Esophagus mucosa (tissue), 1 donor: ENCODE measurements at regions not wholly inside any gene's neighbourhood (a gene's known extent, or its start where the extent isn't known, plus 50 kb on each side); places are given as distances from the start of the nearest gene placed in this dataset.

Experiments
- ATAC-seq: fragments of 200-7000 bp; cut with Tn5 transposase; one replicate; pipeline ENCODE4 v1.9.1; 2020
- donor health status: DM: yes; HTN: yes; CAD: no.

- ATAC-seq, result no peak
Observed at GRCh38 chr18:67219821-67220220, 296.7 kb downstream of the DSEL start.

- no peak for ATAC-seq
Observed at GRCh38 chr18:67218556-67218955, 298.0 kb downstream of the DSEL start.

- peak; percentile 70 for ATAC-seq
Observed at GRCh38 chr18:67217551-67218166, 298.9 kb downstream of the DSEL start.

- ATAC-seq, result no peak
Observed at GRCh38 chr18:67216846-67217245, 299.7 kb downstream of the DSEL start.

DNA sequence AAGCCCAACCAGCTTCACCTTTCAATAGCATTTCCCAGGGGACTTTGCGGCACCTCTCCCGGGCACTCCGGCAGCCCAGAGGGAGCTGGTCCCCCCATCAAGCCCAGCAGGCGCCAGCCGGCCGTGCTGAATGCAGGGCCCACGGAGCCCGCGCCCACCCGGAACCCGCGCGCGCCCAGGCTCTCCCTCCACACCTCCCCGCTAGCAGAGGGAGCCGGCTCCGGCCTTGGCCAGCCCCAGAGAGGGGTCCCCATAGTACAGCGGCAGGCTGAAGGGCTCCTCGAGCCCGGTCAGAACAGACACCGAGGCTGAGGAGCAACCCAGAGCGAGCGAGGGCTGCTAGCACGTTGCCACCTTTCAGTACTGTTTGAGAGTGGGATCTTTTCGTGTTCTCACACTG is 300.8 kb downstream of the DSEL start:
- ATAC-seq, result no peak

GRCh38 chr18:67211646-67212045 is 304.9 kb downstream of the DSEL start:
- ATAC-seq, result no peak

- ATAC-seq, result no peak
Observed at GRCh38 chr18:67200665-67201064, 315.9 kb downstream of the DSEL start.

GRCh38 chr18:67199993-67200617 is 316.4 kb downstream of the DSEL start:
- peak; percentile 58 for ATAC-seq

- no peak for ATAC-seq
Observed at GRCh38 chr18:67194886-67195285, 321.6 kb downstream of the DSEL start.

- ATAC-seq, result no peak
Observed at GRCh38 chr18:67192535-67192934, 324.0 kb downstream of the DSEL start.

- no peak for ATAC-seq
Observed at GRCh38 chr18:67183398-67183797, 333.1 kb downstream of the DSEL start.

- ATAC-seq, result no peak
Observed at GRCh38 chr18:67179726-67180125, 336.8 kb downstream of the DSEL start.

DNA sequence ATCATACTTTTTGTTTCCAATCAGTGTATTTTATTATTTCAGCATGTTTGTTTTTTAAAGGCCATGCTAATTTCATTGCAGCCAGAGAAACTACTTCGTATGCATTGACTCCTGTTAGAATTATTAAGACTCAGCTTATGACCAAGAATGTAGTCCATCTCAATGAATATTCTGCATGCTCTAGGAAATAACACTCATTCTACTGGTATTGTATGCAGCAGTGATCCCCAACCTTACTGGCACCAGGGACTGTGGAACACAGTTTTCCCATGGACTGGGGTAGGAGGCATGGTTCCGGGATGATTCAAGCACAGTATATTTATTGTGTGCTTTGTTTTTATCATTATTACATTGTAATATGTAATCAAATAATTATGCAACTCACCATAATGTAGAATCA is 356.9 kb downstream of the DSEL start:
- no peak for ATAC-seq

- no peak for ATAC-seq
Observed at GRCh38 chr18:67154979-67155378, 361.5 kb downstream of the DSEL start.

DNA sequence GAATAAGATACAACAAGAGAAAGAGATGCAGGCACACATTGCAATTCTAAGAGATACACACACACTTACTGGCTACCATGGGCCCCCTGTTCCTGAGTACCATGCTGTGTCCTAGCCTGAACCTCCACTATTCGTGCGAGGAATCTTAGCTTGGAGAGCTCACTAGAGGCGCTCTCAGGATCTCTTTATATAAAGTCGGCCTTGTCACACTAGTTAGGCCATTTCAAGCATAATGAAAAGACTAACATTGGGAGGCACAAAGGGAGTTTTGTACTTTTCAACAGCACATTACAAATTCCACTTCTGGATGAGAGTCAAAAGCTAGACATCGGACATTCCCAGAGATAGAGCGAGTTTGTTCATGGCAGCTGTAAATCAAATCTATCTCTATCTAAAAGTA is 365.2 kb downstream of the DSEL start:
- ATAC-seq, result no peak

GRCh38 chr18:67145586-67146292 is 370.8 kb downstream of the DSEL start:
- ATAC-seq, result no peak

- ATAC-seq, result no peak
Observed at GRCh38 chr18:67144329-67144728, 372.2 kb downstream of the DSEL start.

GRCh38 chr18:67143028-67143427 is 373.5 kb downstream of the DSEL start:
- ATAC-seq, result no peak

DNA sequence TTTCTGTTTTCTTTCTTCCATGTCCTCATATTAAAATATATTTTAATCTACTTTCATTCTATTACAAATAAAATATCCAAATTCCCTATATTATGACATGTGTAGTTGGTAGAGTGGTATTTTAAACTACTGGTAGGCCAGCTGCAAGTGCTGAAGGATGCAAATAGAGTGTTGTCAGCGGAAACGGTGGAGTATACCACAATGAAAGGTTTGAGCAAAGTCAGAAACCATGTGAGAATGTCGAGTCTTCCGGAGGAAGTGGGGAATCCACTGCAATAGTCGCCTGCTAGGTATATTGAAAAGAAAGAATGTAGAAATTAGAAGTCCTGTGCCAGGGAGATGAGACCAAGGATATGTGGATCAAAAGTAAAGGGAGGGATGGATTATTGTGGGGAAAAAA is 373.9 kb downstream of the DSEL start:
- ATAC-seq, result no peak

DNA sequence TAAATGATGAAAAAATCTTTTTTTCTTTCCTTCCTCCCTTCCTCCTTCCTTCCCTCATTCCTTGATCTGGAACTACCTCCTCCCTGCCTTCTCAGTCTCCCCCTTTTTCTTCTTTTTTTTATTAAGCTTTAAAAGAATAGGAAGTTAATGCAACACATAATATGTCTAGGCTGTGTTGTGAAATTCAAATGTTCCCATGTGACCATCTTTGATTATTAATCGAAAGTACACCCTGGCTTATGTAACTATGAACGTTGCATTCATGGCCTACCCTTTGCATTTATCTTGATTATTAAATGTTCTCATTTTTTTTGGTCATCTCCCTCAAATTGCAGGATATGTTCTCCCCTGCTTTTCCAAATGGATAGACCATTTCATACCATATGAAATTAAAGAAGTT is 376.0 kb downstream of the DSEL start:
- ATAC-seq, result no peak

DNA sequence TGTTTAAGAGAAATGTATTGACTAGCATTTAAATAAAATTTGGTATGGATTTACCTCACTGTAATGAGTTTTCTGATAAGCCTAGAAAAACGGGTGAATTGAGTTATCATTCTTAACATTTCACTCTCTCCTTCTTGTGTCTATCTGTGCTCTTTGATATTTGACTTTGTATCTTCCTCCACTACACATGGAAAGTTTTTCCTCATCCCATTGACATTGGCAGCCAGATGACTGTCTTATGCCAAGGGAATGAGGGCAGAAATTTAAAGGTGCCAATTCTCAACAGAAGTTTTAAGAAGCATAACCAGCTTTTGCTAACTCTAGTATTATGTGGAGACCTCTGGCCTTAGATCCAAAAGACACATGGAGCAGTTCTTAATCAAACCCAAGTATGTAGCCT is 376.6 kb downstream of the DSEL start:
- no peak for ATAC-seq

GRCh38 chr18:67135981-67136380 is 380.5 kb downstream of the DSEL start:
- ATAC-seq, result no peak

DNA sequence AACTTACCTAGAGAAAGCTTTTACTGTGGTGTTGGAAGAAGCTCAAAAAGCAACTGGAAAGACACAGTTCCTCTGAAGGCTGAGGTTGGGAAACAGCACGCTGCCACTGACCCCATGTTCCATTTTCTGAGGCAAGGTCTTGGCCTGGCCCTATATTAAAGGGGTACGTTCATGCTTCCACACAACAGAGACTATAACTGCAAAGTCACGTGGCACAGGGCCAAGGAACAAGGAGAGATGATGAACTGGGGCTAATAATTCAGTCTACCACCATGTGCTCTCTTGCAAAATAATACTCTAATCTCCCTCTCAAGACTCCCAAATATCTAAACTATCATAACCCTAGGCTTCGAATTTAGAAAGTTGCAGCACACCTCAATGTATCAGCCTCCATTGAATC is 381.6 kb downstream of the DSEL start:
- no peak for ATAC-seq

DNA sequence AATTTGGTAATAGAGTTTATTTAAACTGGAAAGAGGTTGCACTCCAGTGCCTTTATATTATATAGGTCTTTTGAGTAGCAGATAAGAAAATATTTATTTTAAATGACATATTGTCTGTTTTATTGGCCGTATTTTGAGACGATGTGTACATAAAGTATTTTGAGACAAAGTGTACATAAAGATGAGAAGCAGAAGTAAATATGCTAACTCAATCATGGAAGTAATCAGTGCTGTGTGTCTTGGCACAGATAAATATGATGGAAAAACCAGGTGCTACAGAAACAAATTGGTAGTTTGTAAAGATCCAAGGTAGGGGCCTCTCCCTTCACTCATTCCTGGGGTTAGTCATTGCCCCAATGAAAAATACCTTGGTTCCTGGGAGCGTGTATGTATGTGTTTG is 382.9 kb downstream of the DSEL start:
- no peak for ATAC-seq
